Retinal pigment epithelial cell (primary cell): ENCODE measurements at regions not wholly inside any gene's neighbourhood (a gene's known extent, or its start where the extent isn't known, plus 50 kb on each side); places are given as distances from the start of the nearest gene placed in this dataset.

Experiments
- DNase-seq: peaks from one replicate; pipeline ENCODE4 v3.0.0-alpha.2; 2010; ENCODE audit warnings: low read depth
- H3K4me3 ChIP-seq: 2 replicates; pipeline ENCODE4 v1.5.1; 2011; ENCODE audit warnings: mild to moderate bottlenecking, low read length, control low read depth, moderate library complexity
- CTCF ChIP-seq: conservative IDR thresholded peaks from 2 replicates; pipeline ENCODE4 v1.5.1; 2011; ENCODE audit warnings: low read depth, low read length, control low read depth, inconsistent platforms

GRCh38 chr12:93177208-93178153, 200.2 kb upstream of the NUDT4 start:
- no peak for DNase-seq

GRCh38 chr12:93178154-93178878, 199.4 kb upstream of the NUDT4 start:
- H3K4me3 ChIP-seq: no peak overlapping the region
- DNase-seq: no peak
- TF ChIP-seq CTCF: no peak

More at GRCh38 chr12:93177208-93178153, 200.2 kb upstream of the NUDT4 start:
- TF ChIP-seq CTCF: no peak
- no peak overlapping the region for H3K4me3 ChIP-seq

GRCh38 chr12:93179792-93180191, 197.9 kb upstream of the NUDT4 start:
- TF ChIP-seq CTCF: no peak
- no peak for DNase-seq
- H3K4me3 ChIP-seq: no peak overlapping the region

GRCh38 chr12:93180566-93180965, 197.2 kb upstream of the NUDT4 start:
- H3K4me3 ChIP-seq: no peak overlapping the region
- no peak for DNase-seq
- no peak for TF ChIP-seq CTCF

GRCh38 chr12:93181409-93181965, 196.2 kb upstream of the NUDT4 start:
- TF ChIP-seq CTCF: no peak
- H3K4me3 ChIP-seq: no peak overlapping the region
- DNase-seq: no peak

- no peak for DNase-seq
- no peak for TF ChIP-seq CTCF
Observed at GRCh38 chr12:93183940-93184671, 193.6 kb upstream of the NUDT4 start.

More at GRCh38 chr12:93183940-93184671, 193.6 kb upstream of the NUDT4 start:
- H3K4me3 ChIP-seq: no peak overlapping the region
